H9 (cell line): ENCODE measurements at regions not wholly inside any gene's neighbourhood (a gene's known extent, or its start where the extent isn't known, plus 50 kb on each side); places are given as distances from the start of the nearest gene placed in this dataset.

Experiments used
- DNase-seq: peaks from one replicate; pipeline ENCODE4 v3.0.0-alpha.2; 2017
- H2AFZ ChIP-seq: one replicate; pipeline ENCODE4 v1.6.1; 2013; ENCODE audit warnings: mild to moderate bottlenecking, low read length, control low read depth, moderate library complexity
- H2AK5ac ChIP-seq: 2 replicates; pipeline ENCODE4 v1.6.1; 2013; ENCODE audit warnings: low read length, control low read depth, mixed read lengths; ENCODE audit not compliant: insufficient read length
- H2BK120ac ChIP-seq: one replicate; pipeline ENCODE4 v1.6.1; 2013; ENCODE audit warnings: low read depth, mild to moderate bottlenecking, low read length, control low read depth, inconsistent platforms; ENCODE audit not compliant: poor library complexity, severe bottlenecking
- H2BK12ac ChIP-seq: 2 replicates; pipeline ENCODE4 v1.6.1; 2013; ENCODE audit warnings: low read length, control low read depth, mixed read lengths, low read depth; ENCODE audit not compliant: insufficient read length
- H2BK15ac ChIP-seq: 2 replicates; pipeline ENCODE4 v1.6.1; 2013; ENCODE audit warnings: low read depth, low read length, control low read depth
- H2BK20ac ChIP-seq: one replicate; pipeline ENCODE4 v1.6.1; 2013; ENCODE audit warnings: low read depth, mild to moderate bottlenecking, low read length, control low read depth, inconsistent platforms; ENCODE audit not compliant: poor library complexity, severe bottlenecking
- H2BK5ac ChIP-seq: 2 replicates; pipeline ENCODE4 v1.6.1; 2013; ENCODE audit warnings: low read length, control low read depth, mixed read lengths; ENCODE audit not compliant: insufficient read length
- H3K14ac ChIP-seq: 2 replicates; pipeline ENCODE4 v1.6.1; 2013; ENCODE audit warnings: low read length, control low read depth; ENCODE audit not compliant: insufficient read depth
- H3K18ac ChIP-seq: 2 replicates; pipeline ENCODE4 v1.6.1; 2013; ENCODE audit warnings: low read depth, mild to moderate bottlenecking, mixed read lengths, low read length, control low read depth; ENCODE audit not compliant: insufficient read length
- H3K23ac ChIP-seq: 2 replicates; pipeline ENCODE4 v1.6.1; 2013; ENCODE audit warnings: low read length, control low read depth, mixed read lengths, low read depth; ENCODE audit not compliant: insufficient read length
- H3K23me2 ChIP-seq: 2 replicates; pipeline ENCODE4 v1.6.1; 2013; ENCODE audit warnings: low read depth, mild to moderate bottlenecking, mixed read lengths, low read length, control low read depth; ENCODE audit not compliant: insufficient read length, poor library complexity, severe bottlenecking
- H3K27ac ChIP-seq: 2 replicates; pipeline ENCODE4 v1.5.1; 2013; ENCODE audit warnings: low read length, control low read depth, mixed read lengths, low read depth; ENCODE audit not compliant: insufficient read length
- H3K27me3 ChIP-seq: 2 replicates; pipeline ENCODE4 v1.6.1; 2013; ENCODE audit warnings: low read length, control low read depth, inconsistent platforms; ENCODE audit not compliant: insufficient read depth
- H3K4ac ChIP-seq: 2 replicates; pipeline ENCODE4 v1.6.1; 2013; ENCODE audit warnings: low read depth, mild to moderate bottlenecking, control low read depth, inconsistent platforms, low read length, moderate library complexity
- H3K4me1 ChIP-seq: 2 replicates; pipeline ENCODE4 v1.6.1; 2013; ENCODE audit warnings: low read length, control low read depth, inconsistent platforms; ENCODE audit not compliant: insufficient read depth
- H3K4me2 ChIP-seq: 2 replicates; pipeline ENCODE4 v1.6.1; 2013; ENCODE audit warnings: low read length, control low read depth, mixed read lengths; ENCODE audit not compliant: insufficient read length, insufficient read depth
- H3K56ac ChIP-seq: 2 replicates; pipeline ENCODE4 v1.6.1; 2013; ENCODE audit warnings: low read depth, mild to moderate bottlenecking, mixed read lengths, low read length, control low read depth; ENCODE audit not compliant: insufficient read length
- H3K79me1 ChIP-seq: 2 replicates; pipeline ENCODE4 v1.6.1; 2013; ENCODE audit warnings: low read depth, mild to moderate bottlenecking, moderate library complexity, low read length, control low read depth, inconsistent platforms; ENCODE audit not compliant: insufficient read depth, poor library complexity, severe bottlenecking
- H3K79me2 ChIP-seq: 2 replicates; pipeline ENCODE4 v1.6.1; 2013; ENCODE audit warnings: low read length, control low read depth, inconsistent platforms; ENCODE audit not compliant: insufficient read depth
- H3K9ac ChIP-seq: 2 replicates; pipeline ENCODE4 v1.6.1; 2013; ENCODE audit warnings: low read length, control low read depth, mixed read lengths; ENCODE audit not compliant: insufficient read length; ENCODE audit errors: extremely low read depth
- H3K9me3 ChIP-seq: one replicate; pipeline ENCODE4 v1.6.1; 2013; ENCODE audit warnings: low read depth, low read length, inconsistent platforms; ENCODE audit not compliant: control insufficient read depth
- H3T11ph ChIP-seq: one replicate; pipeline ENCODE4 v1.6.1; 2013; ENCODE audit warnings: mild to moderate bottlenecking, low read length, control low read depth, inconsistent platforms
- H4K20me1 ChIP-seq: one replicate; pipeline ENCODE4 v1.6.1; 2013; ENCODE audit not compliant: control insufficient read depth, insufficient read length, insufficient read depth
- H4K5ac ChIP-seq: 2 replicates; pipeline ENCODE4 v1.6.1; 2013; ENCODE audit warnings: low read depth, mild to moderate bottlenecking, mixed read lengths, low read length, control low read depth; ENCODE audit not compliant: insufficient read length
- H4K8ac ChIP-seq: replicated peaks from 2 replicates; pipeline ENCODE4 v1.6.1; 2013; ENCODE audit warnings: low read length, control low read depth, mixed read lengths, low read depth; ENCODE audit not compliant: insufficient read length
- H4K91ac ChIP-seq: 2 replicates; pipeline ENCODE4 v1.6.1; 2013; ENCODE audit warnings: low read depth, mild to moderate bottlenecking, moderate library complexity, mixed read lengths, low read length, control low read depth; ENCODE audit not compliant: insufficient read length
- H3K27ac Mint-ChIP-seq, 3 experiments: 2 replicates in 2 of 3; 3 replicates in 1 of 3; pipeline ENCODE4 v1.8.0; 2020 to 2021; ENCODE audit warnings: mixed read lengths in 3 of 3, mild to moderate bottlenecking in 1 of 3, moderate library complexity in 1 of 3
- H3K27me3 Mint-ChIP-seq: 2 replicates; pipeline ENCODE4 v1.8.0; 2021; ENCODE audit warnings: low read depth, mild to moderate bottlenecking, moderate library complexity, mixed read lengths
- H3K36me3 Mint-ChIP-seq, 3 experiments: 2 replicates in 2 of 3; 3 replicates in 1 of 3; pipeline ENCODE4 v1.8.0; 2020 to 2021; ENCODE audit warnings: low read depth in 3 of 3, mixed read lengths in 3 of 3; ENCODE audit not compliant: insufficient read depth in 1 of 3
- H3K4me1 Mint-ChIP-seq, 2 experiments: 2 replicates each; pipeline ENCODE4 v1.8.0; 2020; ENCODE audit warnings: mixed read lengths in 2 of 2
- H3K4me3 Mint-ChIP-seq, 2 experiments: 2 replicates in 1 of 2; 3 replicates in 1 of 2; pipeline ENCODE4 v1.8.0; 2020 to 2021; ENCODE audit warnings: mild to moderate bottlenecking in 2 of 2, mixed read lengths in 2 of 2, moderate library complexity in 1 of 2
- H3K9me3 Mint-ChIP-seq, 2 experiments: 2 replicates in 1 of 2; 3 replicates in 1 of 2; pipeline ENCODE4 v1.8.0; 2020; ENCODE audit warnings: mild to moderate bottlenecking in 2 of 2, mixed read lengths in 2 of 2, moderate library complexity in 1 of 2
- WGBS: extraction: QIAGEN DNeasy Blood & Tissue Kit; methylation state at CpG from one replicate; pipeline ENCODE4 v1.1.7; 2013; ENCODE audit warnings: missing lambda C conversion rate, low lambda C conversion rate, mixed read lengths; ENCODE audit not compliant: insufficient read length; ENCODE audit errors: extremely low coverage; 5-methylcytosine and 5-hydroxymethylcytosine counted together
- TF ChIP-seq, protein P1 (sequence below): fragments of 200-600 bp; sonication (generic); conservative IDR thresholded peaks from 3 replicates; pipeline ENCODE4 v1.8.0; 2021; ENCODE audit warnings: antibody characterized with exemption, mild to moderate bottlenecking

DNA sequence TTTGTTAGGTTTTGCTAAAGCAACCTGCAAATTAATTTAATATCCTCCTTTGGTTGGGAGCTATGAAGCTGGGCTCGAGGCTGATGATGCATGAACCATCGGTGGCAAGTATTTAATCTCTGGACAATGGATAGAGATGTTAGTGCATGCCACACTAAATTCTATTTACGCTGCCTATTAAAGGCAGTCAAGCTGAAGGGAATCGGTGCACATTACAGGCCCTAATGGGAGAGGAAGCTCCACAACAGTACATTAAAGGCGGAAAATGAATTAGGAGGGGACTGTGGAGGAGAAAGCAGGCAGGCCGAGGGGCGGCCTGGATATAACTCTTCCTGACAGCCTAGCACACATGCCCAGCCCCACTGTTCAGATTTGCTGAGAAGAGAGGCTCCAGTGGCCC lies 132.4 kb upstream of the MAFB start:
- H3K9ac ChIP-seq = no peak overlapping the region
- H3K4me1 ChIP-seq = no peaks in the 10 kb centered on the region
- H3K27me3 ChIP-seq = no peaks in the 10 kb centered on the region
- H3K79me1 ChIP-seq = no peaks in the 10 kb centered on the region
- no peak overlapping the region for H4K8ac ChIP-seq
- H3K9me3 ChIP-seq = no peaks in the 10 kb centered on the region
- Mint-ChIP-seq H3K9me3 (peaks cover 0 to 3% of the 10 kb centered on the region in 2 experiments; a peak in 2 of 5 replicates), H3K27me3 (0 out of 2 replicates have a peak, but pooled peaks cover under 1% of the 10 kb centered on the region), H3K36me3 (no peaks in the 10 kb centered on the region; a peak in 1 of 7 replicates), H3K4me3 (no peak overlapping the region; a peak in 1 of 5 replicates), H3K27ac (no peak overlapping the region), H3K4me1 (peaks cover 0 to 4% of the 10 kb centered on the region in 2 experiments; a peak in 2 of 4 replicates)
- no peak overlapping the region for H2BK15ac ChIP-seq
- H2BK5ac ChIP-seq = no peak overlapping the region
- no peak overlapping the region for H2AK5ac ChIP-seq
- no peak overlapping the region for H3K14ac ChIP-seq
- H3K23me2 ChIP-seq = no peaks in the 10 kb centered on the region
- H2BK120ac ChIP-seq = no peak overlapping the region
- no peak overlapping the region for H2BK12ac ChIP-seq
- H3K18ac ChIP-seq = no peak overlapping the region
- H2AFZ ChIP-seq = no peak overlapping the region
- H4K20me1 ChIP-seq = no peaks in the 10 kb centered on the region
- no peak overlapping the region for H3K27ac ChIP-seq
- no peak overlapping the region for H3T11ph ChIP-seq
- no peak overlapping the region for H3K4me2 ChIP-seq
- TF ChIP-seq, protein P1, sequence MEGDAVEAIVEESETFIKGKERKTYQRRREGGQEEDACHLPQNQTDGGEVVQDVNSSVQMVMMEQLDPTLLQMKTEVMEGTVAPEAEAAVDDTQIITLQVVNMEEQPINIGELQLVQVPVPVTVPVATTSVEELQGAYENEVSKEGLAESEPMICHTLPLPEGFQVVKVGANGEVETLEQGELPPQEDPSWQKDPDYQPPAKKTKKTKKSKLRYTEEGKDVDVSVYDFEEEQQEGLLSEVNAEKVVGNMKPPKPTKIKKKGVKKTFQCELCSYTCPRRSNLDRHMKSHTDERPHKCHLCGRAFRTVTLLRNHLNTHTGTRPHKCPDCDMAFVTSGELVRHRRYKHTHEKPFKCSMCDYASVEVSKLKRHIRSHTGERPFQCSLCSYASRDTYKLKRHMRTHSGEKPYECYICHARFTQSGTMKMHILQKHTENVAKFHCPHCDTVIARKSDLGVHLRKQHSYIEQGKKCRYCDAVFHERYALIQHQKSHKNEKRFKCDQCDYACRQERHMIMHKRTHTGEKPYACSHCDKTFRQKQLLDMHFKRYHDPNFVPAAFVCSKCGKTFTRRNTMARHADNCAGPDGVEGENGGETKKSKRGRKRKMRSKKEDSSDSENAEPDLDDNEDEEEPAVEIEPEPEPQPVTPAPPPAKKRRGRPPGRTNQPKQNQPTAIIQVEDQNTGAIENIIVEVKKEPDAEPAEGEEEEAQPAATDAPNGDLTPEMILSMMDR = no peak
- H3K56ac ChIP-seq = no peak overlapping the region
- no CpG with 5 or more reads among the region's 7 CpGs for WGBS
- DNase-seq = no peak
- H3K79me2 ChIP-seq = no peaks in the 10 kb centered on the region
- H3K23ac ChIP-seq = no peak overlapping the region
- no peak overlapping the region for H4K91ac ChIP-seq
- no peak overlapping the region for H2BK20ac ChIP-seq
- H4K5ac ChIP-seq = no peak overlapping the region
- no peak overlapping the region for H3K4ac ChIP-seq
